HG03175 (cell line): ENCODE measurements at regions not wholly inside any gene's neighbourhood (a gene's known extent, or its start where the extent isn't known, plus 50 kb on each side); places are given as distances from the start of the nearest gene placed in this dataset.
"Not testable (repeated sequence)": the region's sequence is repeated elsewhere in the genome, so short reads cannot be mapped to it uniquely, and the experiment has no call there.

ENCODE experiments used
- ATAC-seq: cut with Tn5 transposase; IDR thresholded peaks from one replicate; pipeline ENCODE4 v1.9.1; 2021; ENCODE audit warnings: mild to moderate bottlenecking, moderate library complexity; ENCODE audit not compliant: unreplicated experiment

DNA sequence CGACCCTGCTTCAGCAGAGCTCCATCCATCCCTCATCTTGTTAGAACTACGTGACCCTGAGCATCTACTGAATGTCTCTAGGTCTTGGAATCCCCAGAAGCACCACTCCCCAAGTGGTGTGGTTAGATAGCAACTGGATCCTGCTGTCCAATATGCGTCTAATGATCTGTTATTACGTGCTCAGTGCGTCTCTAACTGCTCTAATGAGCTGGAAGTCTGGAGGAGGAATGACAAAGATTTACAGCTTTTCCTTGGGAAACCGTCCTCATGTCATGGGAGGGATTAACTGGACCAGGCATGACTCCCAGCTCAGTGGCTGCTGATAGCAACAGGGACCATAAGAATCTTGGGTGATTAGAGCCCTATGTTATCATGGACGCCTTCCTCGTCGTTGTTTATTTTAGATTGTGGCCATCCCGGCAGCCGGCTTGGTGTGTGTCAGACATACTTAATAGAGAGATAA lies 150.9 kb downstream of the HS3ST3B1 start:
- no peak for ATAC-seq

DNA sequence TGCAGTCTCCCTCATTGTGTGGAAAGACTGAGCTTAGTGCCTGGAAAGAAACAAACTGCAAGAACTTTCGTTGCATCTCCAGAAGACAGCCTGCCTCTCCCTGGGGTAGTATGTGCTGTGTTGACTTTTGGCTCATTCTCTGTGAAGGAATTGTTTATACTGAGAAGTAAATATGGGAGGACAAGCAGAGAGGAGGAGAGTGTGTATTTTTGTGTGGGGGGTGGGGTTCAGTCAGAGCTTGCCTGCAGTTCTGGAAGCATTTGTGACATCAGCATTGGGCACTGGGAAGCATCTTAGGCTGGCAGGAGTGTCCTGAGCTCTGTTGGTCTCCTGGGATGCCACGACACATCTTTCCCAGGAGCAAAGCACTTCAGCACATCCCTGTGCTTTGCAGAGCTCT lies 147.9 kb downstream of the HS3ST3B1 start:
- ATAC-seq = no peak

- no peak for ATAC-seq
Measured at GRCh38 chr17:14446825-14447224, 145.9 kb downstream of the HS3ST3B1 start.

DNA sequence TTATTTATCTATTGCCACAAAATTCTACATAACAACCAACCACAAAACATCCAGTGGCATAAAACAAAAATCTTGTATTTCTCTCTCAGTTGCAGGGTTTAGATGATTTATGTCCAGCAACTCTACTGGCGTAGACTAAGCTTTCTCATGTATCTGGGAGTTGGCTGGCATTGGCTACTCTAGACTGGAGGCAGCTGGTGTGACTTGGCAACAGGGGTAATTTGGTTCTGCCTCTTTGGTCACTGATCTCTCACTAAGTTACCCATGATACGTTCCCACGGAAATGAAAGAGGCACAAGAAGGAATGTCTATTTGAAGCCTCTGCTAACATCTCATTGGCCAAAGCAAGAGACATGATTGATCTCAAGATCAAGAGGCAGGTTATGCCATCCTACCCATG lies 144.0 kb downstream of the HS3ST3B1 start:
- ATAC-seq = no peak

DNA sequence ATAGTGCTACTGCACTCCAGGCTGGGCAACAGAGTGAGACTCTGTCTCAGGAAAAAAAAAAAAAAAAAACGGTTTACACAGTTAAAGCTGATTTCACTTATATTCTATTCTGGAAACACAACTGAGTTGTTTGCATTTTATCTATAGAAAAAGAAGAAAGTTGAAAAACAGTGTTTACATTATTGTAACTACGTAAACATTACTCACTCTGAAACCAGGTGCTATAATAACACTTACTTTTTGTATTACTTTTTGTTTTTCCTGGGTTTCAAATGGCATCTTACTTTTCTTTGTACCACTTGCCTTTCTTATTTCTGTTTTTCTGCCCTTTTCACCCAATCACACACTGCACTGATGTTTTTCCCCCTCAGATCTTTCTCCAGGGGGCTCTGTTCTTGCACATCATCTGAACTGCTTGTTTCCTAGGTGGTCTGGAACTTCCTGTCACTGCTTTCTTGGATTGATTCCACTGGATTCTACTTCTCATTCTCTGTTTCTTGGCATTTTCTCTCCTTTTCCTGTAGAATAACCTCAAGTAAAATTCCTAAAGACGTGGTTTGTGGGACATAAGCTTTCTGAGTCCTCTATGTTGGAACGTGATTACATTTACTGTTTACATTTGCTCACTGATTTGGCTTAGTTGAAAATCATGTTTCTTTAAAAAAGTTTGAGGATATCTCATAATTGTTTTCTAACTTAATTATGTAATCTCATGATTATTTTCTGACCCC lies 142.1 kb downstream of the HS3ST3B1 start:
- ATAC-seq = no peak

DNA sequence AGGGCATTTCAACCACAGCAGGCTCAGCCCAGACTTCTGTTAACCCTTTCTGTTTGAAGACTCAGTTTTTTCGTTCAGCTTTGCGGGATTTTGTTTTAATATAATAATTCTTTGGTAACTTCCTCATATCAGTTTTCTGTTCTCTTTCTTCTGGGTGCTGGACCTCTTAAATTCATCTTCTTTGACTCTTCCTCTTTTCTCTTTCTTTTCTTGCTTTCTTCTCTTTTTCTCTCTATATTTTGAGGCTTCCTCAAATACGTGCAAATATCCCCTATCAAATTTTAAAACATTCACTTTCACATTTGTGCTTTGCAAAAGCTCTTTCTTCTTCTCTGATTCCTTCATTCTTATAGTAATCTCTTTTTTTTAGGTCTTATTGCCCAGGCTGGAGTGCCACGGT lies 136.3 kb downstream of the HS3ST3B1 start:
- ATAC-seq = no peak

GRCh38 chr17:14436266-14436665 lies 135.4 kb downstream of the HS3ST3B1 start:
- ATAC-seq = no peak

DNA sequence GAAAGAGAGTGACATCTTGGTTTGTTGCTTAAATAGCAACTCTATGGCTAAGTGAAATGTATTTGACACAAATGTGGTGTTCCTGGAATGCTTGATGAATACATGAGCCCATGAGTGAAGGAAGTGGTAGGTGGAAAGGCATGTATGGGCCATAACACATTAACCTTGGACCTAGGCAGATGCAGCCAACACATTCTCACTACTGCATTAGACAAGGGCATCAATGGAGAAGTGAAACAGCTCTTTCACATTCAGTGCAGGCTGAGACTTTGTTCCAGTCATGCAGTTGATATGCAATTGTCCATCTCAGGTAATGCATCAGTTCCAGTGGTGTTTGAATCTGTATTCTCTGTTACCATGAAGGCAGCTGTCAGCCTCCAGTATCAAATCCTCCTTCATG lies 133.6 kb downstream of the HS3ST3B1 start:
- peak; percentile 74 for ATAC-seq

DNA sequence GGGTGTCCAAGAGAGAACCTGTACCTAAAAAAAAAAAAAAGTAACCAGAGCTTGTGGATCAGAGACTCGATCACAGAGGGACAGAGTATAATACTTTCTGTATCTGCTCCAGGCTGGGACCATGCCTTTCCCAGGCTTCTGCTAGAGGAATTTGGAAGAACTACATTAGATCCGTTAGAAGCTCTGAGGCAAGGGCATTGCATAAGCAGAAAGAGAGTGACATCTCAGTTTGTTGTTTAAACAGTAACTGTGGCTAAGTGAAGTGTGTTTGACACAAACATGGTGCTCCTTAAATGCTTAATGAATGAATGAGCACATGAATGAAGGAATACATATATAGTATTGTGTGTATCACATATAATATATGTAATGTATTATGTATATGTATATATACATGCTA lies 131.2 kb downstream of the HS3ST3B1 start:
- ATAC-seq = no peak

- ATAC-seq = no peak
Measured at GRCh38 chr17:14429084-14429483, 128.2 kb downstream of the HS3ST3B1 start.

DNA sequence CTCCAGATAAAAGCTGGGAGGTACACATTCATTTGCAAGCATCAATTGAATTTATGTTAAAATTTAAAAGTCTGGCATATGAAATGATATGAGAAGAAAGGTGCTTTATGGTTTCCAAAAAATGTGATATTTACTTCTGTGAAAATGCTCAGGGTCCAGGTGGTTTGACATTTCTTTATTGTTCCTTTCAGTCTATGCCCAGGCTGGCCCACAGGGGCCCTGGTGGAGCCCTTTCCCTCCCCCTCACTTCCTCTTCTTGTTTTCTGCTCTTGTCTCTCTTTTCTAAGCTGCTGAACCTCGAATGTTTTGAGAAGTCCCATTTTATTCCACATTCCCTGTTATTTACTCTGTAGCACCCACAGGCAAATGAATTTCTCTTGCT lies 127.8 kb downstream of the HS3ST3B1 start:
- peak; percentile 66 for ATAC-seq

GRCh38 chr17:14427900-14428647 lies 127.2 kb downstream of the HS3ST3B1 start:
- peak; percentile 93 for ATAC-seq

DNA sequence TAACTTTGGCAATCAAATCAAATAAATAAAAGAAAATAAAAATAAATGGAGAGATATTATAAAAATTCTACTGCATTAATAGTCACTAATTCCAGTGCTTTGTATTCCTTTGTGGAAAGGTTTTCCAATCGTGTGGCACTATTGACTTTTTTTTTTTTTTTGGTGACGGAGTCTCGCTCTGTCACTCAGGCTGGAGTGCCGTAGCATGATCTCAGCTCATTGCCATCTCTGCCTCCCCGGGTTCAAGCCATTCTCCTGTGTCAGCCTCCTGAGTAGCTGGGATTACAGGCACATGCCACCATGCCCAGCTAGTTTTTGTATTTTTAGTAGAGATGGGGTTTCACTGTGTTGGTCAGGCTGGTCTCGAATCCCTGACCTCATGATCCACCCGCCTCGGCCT lies 122.3 kb downstream of the HS3ST3B1 start:
- ATAC-seq = not testable (repeated sequence)

DNA sequence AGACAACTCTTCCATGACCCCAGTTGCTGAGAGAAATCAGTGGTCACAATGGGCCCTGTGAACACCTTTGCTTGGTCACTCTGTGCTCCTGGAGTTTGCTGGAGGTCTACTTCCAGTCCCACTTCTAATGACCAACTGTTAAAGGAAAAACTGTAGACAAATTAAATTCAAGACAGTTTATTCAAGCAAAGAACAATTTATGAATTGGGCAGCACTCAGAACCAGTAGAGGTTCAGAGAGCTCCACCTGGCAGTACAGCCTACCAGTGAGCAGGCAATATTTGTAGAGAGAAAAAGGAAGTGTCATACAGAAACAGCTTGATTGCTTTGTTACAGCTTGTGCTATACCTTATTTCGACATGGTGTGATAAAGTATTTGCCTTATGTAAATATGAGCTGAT lies 116.5 kb downstream of the HS3ST3B1 start:
- no peak for ATAC-seq

DNA sequence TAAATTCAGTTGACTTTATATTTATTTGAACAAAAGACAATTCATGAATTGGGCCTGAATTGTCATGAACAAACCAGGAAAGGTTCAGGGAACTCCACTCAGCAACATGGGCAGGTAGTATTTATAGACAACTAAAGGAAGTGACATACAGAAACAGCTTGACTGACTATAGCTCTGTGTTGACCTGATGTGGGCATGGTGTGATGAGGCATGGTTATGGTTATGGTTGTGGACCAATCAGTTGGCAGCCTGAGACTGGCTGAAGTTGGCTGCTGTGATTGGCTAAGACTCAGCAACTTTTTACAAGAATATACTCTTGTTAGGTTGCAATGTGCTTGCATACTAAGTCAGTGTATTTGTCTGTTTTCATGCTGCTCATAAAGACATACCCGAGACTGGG lies 108.4 kb downstream of the HS3ST3B1 start:
- ATAC-seq = no peak

DNA sequence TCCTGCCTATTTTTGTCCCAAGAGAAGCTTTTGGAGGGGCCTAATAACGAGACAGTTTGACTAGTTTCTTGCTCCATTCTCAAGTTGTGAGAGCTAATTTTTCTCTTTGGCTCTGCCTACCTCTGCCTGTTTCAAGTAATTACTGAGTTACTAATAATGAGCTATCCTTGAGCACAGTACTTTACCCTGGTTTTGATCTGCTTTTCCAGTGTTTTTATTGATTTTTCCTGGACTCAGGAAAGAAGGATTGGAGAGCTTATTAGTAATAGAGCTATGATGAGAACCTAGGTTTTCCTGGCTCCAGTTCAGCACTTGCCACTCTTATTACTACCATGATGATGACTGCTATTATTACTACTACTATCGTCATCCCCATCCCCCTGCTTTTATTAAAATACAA lies 106.7 kb downstream of the HS3ST3B1 start:
- ATAC-seq = no peak

DNA sequence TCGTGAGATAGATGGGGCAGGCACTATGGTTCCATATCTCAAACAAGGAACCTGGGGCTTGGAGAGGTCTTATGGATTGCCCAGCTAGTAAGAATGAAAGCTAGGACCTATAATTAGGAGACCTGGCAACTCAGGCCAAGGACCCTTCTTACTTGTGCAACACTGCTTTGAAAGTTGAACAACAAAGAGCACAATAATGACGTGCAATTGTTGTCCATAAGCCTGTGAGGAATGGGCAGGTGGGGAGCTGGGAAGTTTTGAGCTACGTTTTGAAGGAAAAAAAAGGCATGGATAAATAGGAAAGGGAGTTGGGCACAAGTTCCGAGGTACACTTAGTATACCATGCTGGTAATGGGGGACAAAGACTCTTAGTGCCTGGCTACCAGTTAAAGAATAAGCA lies 104.3 kb downstream of the HS3ST3B1 start:
- ATAC-seq = no peak
